ACC112 (cell line): ENCODE measurements at regions not wholly inside any gene's neighbourhood (a gene's known extent, or its start where the extent isn't known, plus 50 kb on each side); places are given as distances from the start of the nearest gene placed in this dataset.
"Not testable (repeated sequence)": the region's sequence is repeated elsewhere in the genome, so short reads cannot be mapped to it uniquely, and the experiment has no call there.

Experiments used
- H2AFZ ChIP-seq: fragments of 200-600 bp; sonication (generic); one replicate; pipeline ENCODE4 v1.6.0; 2017; ENCODE audit warnings: antibody characterized with exemption, low read length; ENCODE audit not compliant: unreplicated experiment
- H3K27ac ChIP-seq: fragments of 200-600 bp; sonication (generic); 2 replicates; pipeline ENCODE4 v1.5.1; 2014; ENCODE audit warnings: low read depth, mild to moderate bottlenecking, antibody characterized with exemption, low read length, moderate library complexity
- H3K27me3 ChIP-seq: fragments of 200-600 bp; sonication (generic); 2 replicates; pipeline ENCODE4 v1.6.1; 2014; ENCODE audit warnings: mild to moderate bottlenecking, antibody characterized with exemption, low read length, moderate library complexity, mixed read lengths; ENCODE audit not compliant: insufficient read depth
- H3K36me3 ChIP-seq: fragments of 200-600 bp; sonication (generic); 2 replicates; pipeline ENCODE4 v1.6.1; 2016; ENCODE audit warnings: mild to moderate bottlenecking, antibody characterized with exemption, low read length, moderate library complexity, mixed read lengths; ENCODE audit not compliant: insufficient read depth
- H3K4me1 ChIP-seq: fragments of 200-600 bp; sonication (generic); one replicate; pipeline ENCODE4 v1.6.1; 2016; ENCODE audit warnings: low read length, mixed read lengths; ENCODE audit not compliant: insufficient read depth, unreplicated experiment, control insufficient read depth
- H3K4me3 ChIP-seq: fragments of 200-600 bp; sonication (generic); 2 replicates; pipeline ENCODE4 v1.5.1; 2014; ENCODE audit warnings: mild to moderate bottlenecking, low read depth, low read length
- H3K79me2 ChIP-seq: fragments of 200-600 bp; sonication (generic); one replicate; pipeline ENCODE4 v1.6.0; 2016; ENCODE audit warnings: low read length; ENCODE audit not compliant: control insufficient read depth, unreplicated experiment, insufficient read depth

- H3K4me3 ChIP-seq, result no peak overlapping the region
- H3K36me3 ChIP-seq, result no peaks in the 10 kb centered on the region
Observed at GRCh38 chr10:124243702-124244121, 150.3 kb upstream of the CHST15 start.

GRCh38 chr10:124242791-124243190, 149.4 kb upstream of the CHST15 start:
- no peak overlapping the region for H3K4me3 ChIP-seq
- no peaks in the 10 kb centered on the region for H3K79me2 ChIP-seq
- no peaks in the 10 kb centered on the region for H3K27me3 ChIP-seq
- no peaks in the 10 kb centered on the region for H3K36me3 ChIP-seq
- H2AFZ ChIP-seq, result no peak overlapping the region
- no peak overlapping the region for H3K27ac ChIP-seq
- no peaks in the 10 kb centered on the region for H3K4me1 ChIP-seq

More at GRCh38 chr10:124243702-124244121, 150.3 kb upstream of the CHST15 start:
- Histone ChIP-seq H3K79me2 (no peaks in the 10 kb centered on the region), H3K4me1 (no peaks in the 10 kb centered on the region), H2AFZ (no peak overlapping the region), H3K27ac (no peak overlapping the region), H3K27me3 (no peaks in the 10 kb centered on the region)

GRCh38 chr10:124242365-124242764, 149.0 kb upstream of the CHST15 start:
- no peaks in the 10 kb centered on the region for H3K36me3 ChIP-seq
- no peaks in the 10 kb centered on the region for H3K27me3 ChIP-seq
- H2AFZ ChIP-seq, result no peak overlapping the region
- no peaks in the 10 kb centered on the region for H3K79me2 ChIP-seq
- H3K27ac ChIP-seq, result no peak overlapping the region
- no peaks in the 10 kb centered on the region for H3K4me1 ChIP-seq
- no peak overlapping the region for H3K4me3 ChIP-seq

GRCh38 chr10:124241510-124241909, 148.1 kb upstream of the CHST15 start:
- not testable (repeated sequence) for H3K4me3 ChIP-seq, H3K4me1 ChIP-seq, H3K27ac ChIP-seq, H3K27me3 ChIP-seq, H3K79me2 ChIP-seq, H3K36me3 ChIP-seq, H2AFZ ChIP-seq

- Histone ChIP-seq H3K79me2 (no peaks in the 10 kb centered on the region), H3K27ac (no peak overlapping the region), H3K36me3 (no peaks in the 10 kb centered on the region), H3K4me1 (no peaks in the 10 kb centered on the region), H3K27me3 (no peaks in the 10 kb centered on the region), H2AFZ (no peak overlapping the region), H3K4me3 (no peak overlapping the region)
Observed at GRCh38 chr10:124240839-124241291, 147.5 kb upstream of the CHST15 start.

- Histone ChIP-seq H2AFZ (no peak overlapping the region), H3K27me3 (no peaks in the 10 kb centered on the region), H3K36me3 (no peaks in the 10 kb centered on the region), H3K27ac (no peak overlapping the region), H3K4me3 (no peak overlapping the region), H3K4me1 (no peaks in the 10 kb centered on the region), H3K79me2 (no peaks in the 10 kb centered on the region)
Observed at GRCh38 chr10:124239696-124240095, 146.3 kb upstream of the CHST15 start.

- Histone ChIP-seq H3K27ac (no peak overlapping the region), H2AFZ (no peak overlapping the region), H3K79me2 (no peaks in the 10 kb centered on the region), H3K27me3 (no peaks in the 10 kb centered on the region), H3K4me1 (no peaks in the 10 kb centered on the region), H3K36me3 (no peaks in the 10 kb centered on the region), H3K4me3 (no peak overlapping the region)
Observed at GRCh38 chr10:124239134-124239533, 145.7 kb upstream of the CHST15 start.

- Histone ChIP-seq H3K4me1 (no peaks in the 10 kb centered on the region), H2AFZ (no peak overlapping the region), H3K27ac (no peak overlapping the region), H3K36me3 (no peaks in the 10 kb centered on the region), H3K79me2 (no peaks in the 10 kb centered on the region), H3K27me3 (no peaks in the 10 kb centered on the region), H3K4me3 (no peak overlapping the region)
Observed at GRCh38 chr10:124238367-124238766, 145.0 kb upstream of the CHST15 start.

GRCh38 chr10:124237282-124237961, 144.0 kb upstream of the CHST15 start:
- H3K27ac ChIP-seq, result no peak overlapping the region
- H3K4me3 ChIP-seq, result no peak overlapping the region
- H3K36me3 ChIP-seq, result no peaks in the 10 kb centered on the region
- no peaks in the 10 kb centered on the region; the same call in 1 of the 2 replicates for H3K27me3 ChIP-seq
- no peaks in the 10 kb centered on the region for H3K4me1 ChIP-seq
- no peak overlapping the region for H2AFZ ChIP-seq
- H3K79me2 ChIP-seq, result no peaks in the 10 kb centered on the region

- no peak overlapping the region for H2AFZ ChIP-seq
- H3K4me3 ChIP-seq, result no peak overlapping the region
- H3K36me3 ChIP-seq, result no peaks in the 10 kb centered on the region
- H3K27ac ChIP-seq, result no peak overlapping the region
- no peaks in the 10 kb centered on the region for H3K4me1 ChIP-seq
- H3K27me3 ChIP-seq, result no peaks in the 10 kb centered on the region; the same call in 1 of the 2 replicates
- H3K79me2 ChIP-seq, result no peaks in the 10 kb centered on the region
Observed at GRCh38 chr10:124236816-124237215, 143.4 kb upstream of the CHST15 start.

- H3K4me3 ChIP-seq, result no peak overlapping the region
- H3K27me3 ChIP-seq, result no peaks in the 10 kb centered on the region; the same call in 1 of the 2 replicates
- H3K27ac ChIP-seq, result no peak overlapping the region
- no peaks in the 10 kb centered on the region for H3K36me3 ChIP-seq
- H3K4me1 ChIP-seq, result no peaks in the 10 kb centered on the region
- H2AFZ ChIP-seq, result no peak overlapping the region
- H3K79me2 ChIP-seq, result no peaks in the 10 kb centered on the region
Observed at GRCh38 chr10:124236136-124236535, 142.7 kb upstream of the CHST15 start.
